ENCODE measurements at regions not wholly inside any gene's neighbourhood (a gene's known extent, or its start where the extent isn't known, plus 50 kb on each side); places are given as distances from the start of the nearest gene placed in this dataset.

DNA sequence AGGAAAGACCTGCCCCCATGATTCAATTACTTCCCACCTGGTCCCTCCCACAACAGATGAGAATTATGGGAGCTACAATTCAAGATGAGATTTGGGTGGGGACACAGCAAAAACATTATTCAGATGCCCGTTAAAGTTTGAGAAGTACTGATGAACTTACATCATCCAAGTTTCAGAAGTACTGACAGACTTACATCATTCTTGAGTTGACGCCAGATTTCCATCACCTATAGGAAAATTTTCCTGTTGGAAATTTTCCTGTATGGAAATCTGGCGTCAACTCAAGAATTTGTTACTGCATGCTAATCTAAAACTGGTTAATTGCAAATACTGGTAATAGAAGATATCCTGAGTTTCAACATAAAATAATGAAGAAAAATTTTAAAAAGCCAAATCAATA, 975.9 kb downstream of the MAT2B start:
- CTCF ChIA-PET = no interaction called here
- WGBS (ENCODE audit: insufficient coverage) = 100% methylated on average over 1 of the region's 3 CpGs
- Histone ChIP-seq H3K79me2 (ENCODE audit: control insufficient read depth, insufficient read depth, low read length) (no peaks in the 10 kb centered on the region), H3K4me1 (ENCODE audit: control insufficient read depth in 2 of 2, insufficient read depth in 2 of 2, low read length in 2 of 2) (no peaks in the 10 kb centered on the region), H3K4me2 (replicated peaks; ENCODE audit: low read depth, low read length, poor library complexity, severe bottlenecking) (no peak overlapping the region), H4K20me1 (ENCODE audit: control insufficient read depth, insufficient read depth, low read length, poor library complexity, severe bottlenecking) (no peaks in the 10 kb centered on the region), H3K27ac (ENCODE audit: low read length in 2 of 2) (no peak overlapping the region), H3K27me3 (replicated peaks in 1 of 4; ENCODE audit: control extremely low read depth in 1 of 4, control insufficient read depth in 3 of 4, insufficient read depth in 4 of 4, low read length in 3 of 4) (no peaks in the 10 kb centered on the region), H2AFZ (ENCODE audit: insufficient read depth, low read depth, low read length, poor library complexity, severe bottlenecking) (no peak overlapping the region), H3K9ac (ENCODE audit: low read length) (no peak overlapping the region), H3K36me3 (replicated peaks in 1 of 2; ENCODE audit: control extremely low read depth in 1 of 2, control insufficient read depth in 1 of 2, extremely low read depth in 1 of 2, insufficient read depth in 2 of 2, low read length in 1 of 2) (no peaks in the 10 kb centered on the region), H3K9me3 (ENCODE audit: control extremely low read depth in 1 of 3, control insufficient read depth in 2 of 3, insufficient read depth in 1 of 3, low read length in 2 of 3) (no peaks in the 10 kb centered on the region), H3K4me3 (ENCODE audit: control extremely low read depth in 1 of 5, extremely low read depth in 1 of 5, insufficient read depth in 1 of 5, low read depth in 2 of 5, low read length in 4 of 5) (no peak overlapping the region)
- Mint-ChIP-seq H3K9me3 (ENCODE audit: insufficient read depth) (no peaks in the 10 kb centered on the region), H3K4me3 (no peak overlapping the region), H3K27ac (no peak overlapping the region), H3K4me1 (no peaks in the 10 kb centered on the region), H3K27me3 (no peaks in the 10 kb centered on the region)
- ATAC-seq (ENCODE audit: low read depth) = no peak
- POLR2A ChIA-PET = no interaction called here
- no peak for TF ChIP-seq EZH2 (IDR thresholded peaks at IDR 0.05; ENCODE audit: borderline replicate concordance, insufficient read depth, low read depth, low read length, poor library complexity, severe bottlenecking)
- TF ChIP-seq, protein P1, sequence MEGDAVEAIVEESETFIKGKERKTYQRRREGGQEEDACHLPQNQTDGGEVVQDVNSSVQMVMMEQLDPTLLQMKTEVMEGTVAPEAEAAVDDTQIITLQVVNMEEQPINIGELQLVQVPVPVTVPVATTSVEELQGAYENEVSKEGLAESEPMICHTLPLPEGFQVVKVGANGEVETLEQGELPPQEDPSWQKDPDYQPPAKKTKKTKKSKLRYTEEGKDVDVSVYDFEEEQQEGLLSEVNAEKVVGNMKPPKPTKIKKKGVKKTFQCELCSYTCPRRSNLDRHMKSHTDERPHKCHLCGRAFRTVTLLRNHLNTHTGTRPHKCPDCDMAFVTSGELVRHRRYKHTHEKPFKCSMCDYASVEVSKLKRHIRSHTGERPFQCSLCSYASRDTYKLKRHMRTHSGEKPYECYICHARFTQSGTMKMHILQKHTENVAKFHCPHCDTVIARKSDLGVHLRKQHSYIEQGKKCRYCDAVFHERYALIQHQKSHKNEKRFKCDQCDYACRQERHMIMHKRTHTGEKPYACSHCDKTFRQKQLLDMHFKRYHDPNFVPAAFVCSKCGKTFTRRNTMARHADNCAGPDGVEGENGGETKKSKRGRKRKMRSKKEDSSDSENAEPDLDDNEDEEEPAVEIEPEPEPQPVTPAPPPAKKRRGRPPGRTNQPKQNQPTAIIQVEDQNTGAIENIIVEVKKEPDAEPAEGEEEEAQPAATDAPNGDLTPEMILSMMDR (IDR thresholded peaks at IDR 0.05) = no peak
- no peak for DNase-seq
- intact Hi-C loops (cut with micrococcal nuclease) = no loop called here

DNA sequence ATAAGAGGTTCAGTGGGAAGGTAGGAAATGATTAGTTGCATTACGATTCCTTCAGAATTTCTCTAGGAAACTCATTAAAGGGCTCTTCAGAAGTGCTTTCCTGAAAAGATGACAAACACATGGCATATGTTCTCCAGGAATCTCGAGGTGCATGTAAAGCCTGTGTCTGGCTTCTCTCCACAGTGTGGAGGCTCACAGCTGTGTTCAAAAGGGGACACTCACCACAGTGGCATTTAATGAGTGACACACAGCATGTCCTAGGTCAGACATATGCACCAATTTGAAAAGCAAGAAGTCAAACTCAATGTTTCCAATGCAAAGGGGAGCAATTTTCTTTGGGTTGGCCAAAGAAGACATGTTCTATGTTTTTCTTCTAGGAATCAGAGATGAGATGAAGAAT, 976.9 kb downstream of the MAT2B start:
- 55% methylated on average over 1 of the region's 2 CpGs for WGBS (ENCODE audit: insufficient coverage)
- Histone ChIP-seq H3K4me2 (replicated peaks; ENCODE audit: low read depth, low read length, poor library complexity, severe bottlenecking) (no peak overlapping the region), H3K27me3 (replicated peaks in 1 of 4; ENCODE audit: control extremely low read depth in 1 of 4, control insufficient read depth in 3 of 4, insufficient read depth in 4 of 4, low read length in 3 of 4) (no peaks in the 10 kb centered on the region), H3K79me2 (ENCODE audit: control insufficient read depth, insufficient read depth, low read length) (no peaks in the 10 kb centered on the region), H3K4me1 (ENCODE audit: control insufficient read depth in 2 of 2, insufficient read depth in 2 of 2, low read length in 2 of 2) (no peaks in the 10 kb centered on the region), H3K36me3 (replicated peaks in 1 of 2; ENCODE audit: control extremely low read depth in 1 of 2, control insufficient read depth in 1 of 2, extremely low read depth in 1 of 2, insufficient read depth in 2 of 2, low read length in 1 of 2) (no peaks in the 10 kb centered on the region), H3K9ac (ENCODE audit: low read length) (no peak overlapping the region), H2AFZ (ENCODE audit: insufficient read depth, low read depth, low read length, poor library complexity, severe bottlenecking) (no peak overlapping the region), H3K4me3 (ENCODE audit: control extremely low read depth in 1 of 5, extremely low read depth in 1 of 5, insufficient read depth in 1 of 5, low read depth in 2 of 5, low read length in 4 of 5) (no peak overlapping the region), H3K27ac (ENCODE audit: low read length in 2 of 2) (no peak overlapping the region), H4K20me1 (ENCODE audit: control insufficient read depth, insufficient read depth, low read length, poor library complexity, severe bottlenecking) (no peaks in the 10 kb centered on the region), H3K9me3 (ENCODE audit: control extremely low read depth in 1 of 3, control insufficient read depth in 2 of 3, insufficient read depth in 1 of 3, low read length in 2 of 3) (no peaks in the 10 kb centered on the region)
- Mint-ChIP-seq H3K9me3 (ENCODE audit: insufficient read depth) (no peaks in the 10 kb centered on the region), H3K4me1 (no peaks in the 10 kb centered on the region), H3K4me3 (no peak overlapping the region), H3K27me3 (no peaks in the 10 kb centered on the region), H3K27ac (no peak overlapping the region)
- TF ChIP-seq, protein P1 (IDR thresholded peaks at IDR 0.05) = no peak
- no peak for TF ChIP-seq EZH2 (IDR thresholded peaks at IDR 0.05; ENCODE audit: borderline replicate concordance, insufficient read depth, low read depth, low read length, poor library complexity, severe bottlenecking)
- intact Hi-C loops (cut with micrococcal nuclease) = no loop called here
- POLR2A ChIA-PET = no interaction called here
- DNase-seq = no peak
- ATAC-seq (ENCODE audit: low read depth) = no peak
- CTCF ChIA-PET = interaction anchor here (2.1 kb wide), 1 partner anchor 21 kb away, joined by 6 read pairs; no protein-coding TSS in a partner anchor
